Spleen (tissue), 11 donors: ENCODE measurements at regions not wholly inside any gene's neighbourhood (a gene's known extent, or its start where the extent isn't known, plus 50 kb on each side); places are given as distances from the start of the nearest gene placed in this dataset.

Experiments
- DNase-seq: peaks from one replicate; pipeline ENCODE4 v3.0.0-alpha.2; 2020
- H3K27ac ChIP-seq, 8 donors: fragments of 200-600 bp; sonication (generic) in 7 of 8; 1 replicate in 4 of 8; 2 replicates in 4 of 8; pipeline versions ENCODE4 v1.5.0 to v1.8.0; 2016 to 2021; ENCODE audit warnings: inconsistent platforms in 4 of 8, mild to moderate bottlenecking in 4 of 8, moderate library complexity in 1 of 8
- H3K27me3 ChIP-seq, 7 donors: fragments of 200-600 bp; sonication (generic) in 6 of 7; replicated peaks in 1 of 7; 1 replicate in 4 of 7; 2 replicates in 3 of 7; pipeline versions ENCODE4 v1.5.0 to v1.8.0; 2016 to 2021; ENCODE audit warnings: inconsistent platforms in 3 of 7, mild to moderate bottlenecking in 1 of 7
- H3K36me3 ChIP-seq, 6 donors: fragments of 200-600 bp; sonication (generic) in 5 of 6; 1 replicate in 4 of 6; 2 replicates in 2 of 6; pipeline versions ENCODE4 v1.5.0 to v1.8.0; 2016 to 2021; ENCODE audit warnings: inconsistent platforms in 2 of 6
- H3K4me1 ChIP-seq, 6 donors: fragments of 200-600 bp; sonication (generic) in 5 of 6; 1 replicate in 3 of 6; 2 replicates in 3 of 6; pipeline versions ENCODE4 v1.5.0 to v1.8.0; 2016 to 2021; ENCODE audit warnings: inconsistent platforms in 3 of 6
- H3K4me3 ChIP-seq, 8 donors: fragments of 200-600 bp; sonication (generic) in 7 of 8; 1 replicate in 4 of 8; 2 replicates in 4 of 8; pipeline versions ENCODE4 v1.5.0 to v1.8.0; 2016 to 2021; ENCODE audit warnings: inconsistent platforms in 4 of 8, mild to moderate bottlenecking in 4 of 8, moderate library complexity in 2 of 8
- H3K9me3 ChIP-seq, 8 donors: fragments of 200-600 bp; sonication (generic) in 7 of 8; 1 replicate in 4 of 8; 2 replicates in 4 of 8; pipeline versions ENCODE4 v1.5.0 to v1.8.0; 2016 to 2021; ENCODE audit warnings: inconsistent platforms in 4 of 8
- CTCF ChIP-seq, 11 experiments: fragments of 200-600 bp in 7 of 11; fragments of 450-650 bp in 4 of 11; sonication (generic) in 4 of 11; IDR thresholded peaks in 8 of 11; conservative IDR thresholded peaks in 3 of 11; 1 replicate in 7 of 11; 2 replicates in 4 of 11; pipeline versions ENCODE4 v1.4.0 to v1.8.0; 2016 to 2021; ENCODE audit warnings: antibody characterized with exemption in 11 of 11, inconsistent platforms in 4 of 11, mild to moderate bottlenecking in 1 of 11
- POLR2A ChIP-seq, 3 donors: fragments of 450-650 bp; IDR thresholded peaks; one replicate each; pipeline ENCODE4 v1.5.1; 2017; ENCODE audit warnings: antibody characterized with exemption in 3 of 3, mild to moderate bottlenecking in 1 of 3
- POLR2AphosphoS5 ChIP-seq, 3 donors: sonication (generic); formaldehyde crosslinking; IDR thresholded peaks; one replicate each; pipeline ENCODE4 v1.5.1; 2017; ENCODE audit warnings: antibody characterized with exemption in 3 of 3
- WGBS, 5 donors: extraction: QIAGEN DNeasy Blood & Tissue Kit in 3 of 5; methylation state at CpG; one replicate each; pipeline versions ENCODE4 v1.1.5 to v1.1.7; 2013 to 2018; 5-methylcytosine and 5-hydroxymethylcytosine counted together
- intact Hi-C: fragments of 100-400 bp; cut with DNase I; formaldehyde crosslinking; loops from one replicate; pipeline ENCODE4 v1.15.0; 2023; ENCODE audit warnings: low total_unique reads
- donor health status: healthy with polysubstance abuse.
- donor health status: DM: no; HTN: no; CAD: no; lungs with moderate emphysema.
- donor health status: DM: no; HTN: no; CAD: no.
- donor health status: Bipolar disorder and iron deficiency.
- donor health status: healthy.
- donor health status: DM: no; HTN: no; CAD: no.
- donor health status: DM: yes; HTN: yes; CAD: no.

GRCh38 chr3:167125612-167126407, 254.3 kb downstream of the ZBBX start:
- intact Hi-C loops: no loop called here
- H3K27me3 ChIP-seq: no peaks in the 10 kb centered on the region
- 86 to 91% (median 88%) methylated on average over 3 of the region's 3 CpGs for WGBS, 5 donors

GRCh38 chr3:167120828-167121227, 259.3 kb downstream of the ZBBX start:
- no peak for TF ChIP-seq CTCF (IDR thresholded peaks at IDR 0.05 in 8 of 11, conservative IDR thresholded peaks at IDR 0.05 in 3 of 11)
- TF ChIP-seq POLR2A (IDR thresholded peaks at IDR 0.05): no peak
- no peak for TF ChIP-seq POLR2AphosphoS5 (IDR thresholded peaks at IDR 0.05)
- Histone ChIP-seq H3K4me1 (no peaks in the 10 kb centered on the region), H3K4me3 (no peak overlapping the region), H3K36me3 (no peaks in the 10 kb centered on the region), H3K9me3 (peaks cover 0 to 20% (median 10%) of the 10 kb centered on the region in 8 donors), H3K27me3 (no peaks in the 10 kb centered on the region), H3K27ac (no peak overlapping the region)
- WGBS, 5 donors: 49 to 83% (median 67%) methylated on average over 1 of the region's 1 CpG
- intact Hi-C loops: no loop called here
- DNase-seq: no peak

More at GRCh38 chr3:167125612-167126407, 254.3 kb downstream of the ZBBX start:
- peaks cover 0 to 20% (median 11%) of the 10 kb centered on the region in 8 donors for H3K9me3 ChIP-seq
- TF ChIP-seq POLR2AphosphoS5 (IDR thresholded peaks at IDR 0.05) (no peak), CTCF (IDR thresholded peaks at IDR 0.05 in 8 of 11, conservative IDR thresholded peaks at IDR 0.05 in 3 of 11) (no peak), POLR2A (IDR thresholded peaks at IDR 0.05) (no peak)
- no peaks in the 10 kb centered on the region for H3K4me1 ChIP-seq
- H3K27ac ChIP-seq: no peak overlapping the region
- no peak overlapping the region for H3K4me3 ChIP-seq
- no peak for DNase-seq
- H3K36me3 ChIP-seq: no peaks in the 10 kb centered on the region

- intact Hi-C loops: no loop called here
- no peak for DNase-seq
- 90 to 99% (median 94%) methylated on average over 20 to 32 of the region's 32 CpGs for WGBS, 5 donors
- peaks cover 0 to 4% (median 0%) of the 10 kb centered on the region in 6 donors for H3K4me1 ChIP-seq
- no peak overlapping the region for H3K4me3 ChIP-seq
- H3K27ac ChIP-seq: no peak overlapping the region
- H3K9me3 ChIP-seq: peaks cover 0 to 11% (median 0%) of the 10 kb centered on the region in 8 donors
- TF ChIP-seq POLR2AphosphoS5 (IDR thresholded peaks at IDR 0.05) (no peak), POLR2A (IDR thresholded peaks at IDR 0.05) (no peak), CTCF (IDR thresholded peaks at IDR 0.05 in 8 of 11, conservative IDR thresholded peaks at IDR 0.05 in 3 of 11) (no peak)
- H3K36me3 ChIP-seq: no peaks in the 10 kb centered on the region
- H3K27me3 ChIP-seq: no peaks in the 10 kb centered on the region
Observed at GRCh38 chr3:167116120-167116922, 263.8 kb downstream of the ZBBX start.
